Mesenchymal stem cell (in vitro differentiated cells and primary cell): ENCODE measurements at regions not wholly inside any gene's neighbourhood (a gene's known extent, or its start where the extent isn't known, plus 50 kb on each side); places are given as distances from the start of the nearest gene placed in this dataset.

Experiments used
- DNase-seq: peaks from one replicate; pipeline ENCODE4 v3.0.0-alpha.2; 2013
- H2AFZ ChIP-seq: one replicate; pipeline ENCODE4 v1.6.1; 2013; ENCODE audit warnings: low read depth, mild to moderate bottlenecking, control low read depth, inconsistent platforms, low read length, moderate library complexity
- H2AK5ac ChIP-seq: 2 replicates; pipeline ENCODE4 v1.6.1; 2013; ENCODE audit warnings: low read length, moderate library complexity, mild to moderate bottlenecking, inconsistent platforms; ENCODE audit not compliant: severe bottlenecking
- H2BK120ac ChIP-seq: one replicate; pipeline ENCODE4 v1.6.1; 2013; ENCODE audit warnings: low read depth, mild to moderate bottlenecking, inconsistent platforms, low read length, moderate library complexity
- H2BK12ac ChIP-seq, 2 experiments: one replicate each; pipeline ENCODE4 v1.6.1; 2013; ENCODE audit warnings: inconsistent platforms in 2 of 2, low read length in 2 of 2, mild to moderate bottlenecking in 2 of 2, moderate library complexity in 2 of 2, control low read depth in 1 of 2
- H2BK15ac ChIP-seq: one replicate; pipeline ENCODE4 v1.6.1; 2013; ENCODE audit warnings: mild to moderate bottlenecking, low read depth, inconsistent platforms; ENCODE audit not compliant: poor library complexity, severe bottlenecking
- H2BK5ac ChIP-seq: 2 replicates; pipeline ENCODE4 v1.6.1; 2013; ENCODE audit warnings: low read depth, mild to moderate bottlenecking, low read length, control low read depth, inconsistent platforms; ENCODE audit not compliant: poor library complexity, severe bottlenecking
- H3K14ac ChIP-seq, 2 experiments: one replicate each; pipeline ENCODE4 v1.6.1; 2013; ENCODE audit warnings: inconsistent platforms in 2 of 2, low read length in 2 of 2, control low read depth in 1 of 2, mild to moderate bottlenecking in 1 of 2, moderate library complexity in 1 of 2
- H3K18ac ChIP-seq, 2 experiments: one replicate each; pipeline ENCODE4 v1.6.1; 2013; ENCODE audit warnings: inconsistent platforms in 2 of 2, low read length in 2 of 2, control low read depth in 1 of 2, low read depth in 1 of 2, mild to moderate bottlenecking in 1 of 2
- H3K23ac ChIP-seq, 2 experiments: one replicate each; pipeline ENCODE4 v1.6.1; 2013; ENCODE audit warnings: inconsistent platforms in 2 of 2, low read length in 2 of 2, mild to moderate bottlenecking in 2 of 2, moderate library complexity in 2 of 2, control low read depth in 1 of 2
- H3K27ac ChIP-seq: 2 replicates; pipeline ENCODE4 v1.5.1; 2013; ENCODE audit warnings: mild to moderate bottlenecking, moderate library complexity, low read length, control low read depth, inconsistent platforms; ENCODE audit not compliant: poor library complexity, severe bottlenecking
- H3K27me3 ChIP-seq, 2 experiments: 2 replicates each; pipeline versions ENCODE4 v1.6.1 to v1.7.0; 2013; ENCODE audit warnings: low read length in 2 of 2, mild to moderate bottlenecking in 2 of 2, moderate library complexity in 2 of 2, control low read depth in 1 of 2, inconsistent platforms in 1 of 2; ENCODE audit not compliant: control insufficient read depth in 1 of 2, insufficient read depth in 1 of 2
- H3K36me3 ChIP-seq, 2 experiments: 2 replicates each; pipeline versions ENCODE4 v1.6.1 to v1.7.0; 2013; ENCODE audit warnings: low read length in 2 of 2, control low read depth in 1 of 2, inconsistent platforms in 1 of 2, low read depth in 1 of 2, mild to moderate bottlenecking in 1 of 2; ENCODE audit not compliant: insufficient read depth in 2 of 2, control insufficient read depth in 1 of 2
- H3K4ac ChIP-seq, 2 experiments: one replicate each; pipeline ENCODE4 v1.6.1; 2013; ENCODE audit warnings: inconsistent platforms in 2 of 2, low read length in 2 of 2, mild to moderate bottlenecking in 2 of 2, moderate library complexity in 2 of 2, control low read depth in 1 of 2, low read depth in 1 of 2
- H3K4me1 ChIP-seq: 2 replicates; pipeline ENCODE4 v1.6.1; 2013; ENCODE audit warnings: low read depth, low read length, control low read depth; ENCODE audit not compliant: control insufficient read depth, insufficient read depth
- H3K4me2 ChIP-seq: 2 replicates; pipeline ENCODE4 v1.6.1; 2013; ENCODE audit warnings: low read length, mild to moderate bottlenecking, inconsistent platforms; ENCODE audit not compliant: poor library complexity, severe bottlenecking
- H3K4me3 ChIP-seq, 2 experiments: 2 replicates each; pipeline versions ENCODE4 v1.5.1 to v1.7.0; 2013; ENCODE audit warnings: low read length in 2 of 2, mild to moderate bottlenecking in 2 of 2, control low read depth in 1 of 2, low read depth in 1 of 2; ENCODE audit not compliant: insufficient read depth in 1 of 2
- H3K79me1 ChIP-seq: replicated peaks from 2 replicates; pipeline ENCODE4 v1.6.1; 2013; ENCODE audit warnings: mild to moderate bottlenecking, control low read depth, low read length, inconsistent platforms; ENCODE audit not compliant: poor library complexity, severe bottlenecking
- H3K9ac ChIP-seq: 2 replicates; pipeline ENCODE4 v1.7.0; 2013; ENCODE audit warnings: mild to moderate bottlenecking, low read length, moderate library complexity
- H3K9me3 ChIP-seq: 2 replicates; pipeline ENCODE4 v1.7.0; 2013; ENCODE audit warnings: mild to moderate bottlenecking, low read length; ENCODE audit not compliant: control insufficient read depth
- H4K8ac ChIP-seq: one replicate; pipeline ENCODE4 v1.6.1; 2013; ENCODE audit warnings: inconsistent platforms, mild to moderate bottlenecking, low read length, moderate library complexity
- H4K91ac ChIP-seq: one replicate; pipeline ENCODE4 v1.6.1; 2013; ENCODE audit warnings: mild to moderate bottlenecking, low read length, inconsistent platforms
- WGBS: methylation state at CpG from one replicate; pipeline ENCODE4 v1.1.7; 2013; ENCODE audit warnings: mixed read lengths; 5-methylcytosine and 5-hydroxymethylcytosine counted together

DNA sequence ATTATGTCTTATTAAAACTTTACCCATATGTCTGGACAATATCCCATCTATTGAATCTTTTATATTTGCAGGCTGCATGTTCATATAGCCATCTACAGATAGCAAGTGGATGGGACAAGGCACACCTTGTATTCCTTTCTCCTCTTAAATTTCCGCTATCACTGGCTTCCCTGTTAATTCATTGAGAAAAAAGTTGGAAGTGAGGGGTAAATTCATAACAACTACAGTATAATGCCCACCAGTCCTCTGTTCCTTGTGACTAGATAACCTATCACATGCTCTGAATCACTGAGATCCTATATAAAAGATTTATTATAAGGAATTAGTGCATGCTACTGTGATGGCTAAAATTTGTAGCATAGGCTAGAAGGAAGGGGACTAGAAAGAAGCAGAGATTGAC is 1005.8 kb upstream of the ATXN8OS start:
- no peak overlapping the region for H3K23ac ChIP-seq
- no peak overlapping the region for H2BK12ac ChIP-seq
- H4K91ac ChIP-seq = no peak overlapping the region
- no peak overlapping the region for H3K4ac ChIP-seq
- H4K8ac ChIP-seq = no peak overlapping the region
- no peak overlapping the region for H3K14ac ChIP-seq
- WGBS = no CpG with 5 or more reads among the region's 1 CpG
- no peak for DNase-seq
- H3K9ac ChIP-seq = no peak overlapping the region
- no peaks in the 10 kb centered on the region for H3K4me1 ChIP-seq
- no peak overlapping the region for H2BK5ac ChIP-seq
- no peak overlapping the region for H2AFZ ChIP-seq
- no peak overlapping the region for H2BK15ac ChIP-seq
- no peaks in the 10 kb centered on the region for H3K27me3 ChIP-seq
- no peak overlapping the region for H3K18ac ChIP-seq
- H3K4me2 ChIP-seq = no peak overlapping the region
- H3K36me3 ChIP-seq = no peaks in the 10 kb centered on the region
- H3K9me3 ChIP-seq = peaks cover 11% of the 10 kb centered on the region
- no peak overlapping the region for H2AK5ac ChIP-seq
- no peak overlapping the region for H2BK120ac ChIP-seq
- H3K79me1 ChIP-seq = no peaks in the 10 kb centered on the region
- H3K27ac ChIP-seq = no peak overlapping the region
- no peak overlapping the region for H3K4me3 ChIP-seq

DNA sequence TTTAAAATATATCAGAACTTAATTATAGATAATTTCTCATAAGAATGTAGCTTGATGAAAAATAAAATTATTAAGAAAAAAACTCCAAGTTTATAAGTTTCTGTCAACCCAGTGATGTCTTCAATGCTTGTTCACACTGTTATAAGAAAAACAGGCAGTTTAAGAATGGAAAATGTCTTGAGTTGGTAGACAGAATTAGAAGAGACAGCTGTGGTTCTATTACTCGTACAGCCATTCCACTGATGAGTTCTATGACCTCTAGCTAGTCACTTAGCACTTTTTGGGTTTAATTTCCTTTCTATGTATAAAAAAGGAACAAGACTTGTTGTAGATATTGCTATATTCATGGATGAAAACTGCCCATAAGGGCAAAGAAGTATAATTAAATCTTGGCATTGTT is 1013.1 kb upstream of the ATXN8OS start:
- DNase-seq = no peak
- no peak overlapping the region for H3K4me3 ChIP-seq
- H3K79me1 ChIP-seq = no peaks in the 10 kb centered on the region
- H3K9ac ChIP-seq = no peak overlapping the region
- H3K27ac ChIP-seq = no peak overlapping the region
- no CpG with 5 or more reads among the region's 1 CpG for WGBS
- no peak overlapping the region for H3K23ac ChIP-seq
- H2AFZ ChIP-seq = no peak overlapping the region
- H3K4me2 ChIP-seq = no peak overlapping the region
- H3K9me3 ChIP-seq = no peaks in the 10 kb centered on the region
- H2BK12ac ChIP-seq = no peak overlapping the region
- no peaks in the 10 kb centered on the region for H3K27me3 ChIP-seq
- H3K36me3 ChIP-seq = no peaks in the 10 kb centered on the region
- no peak overlapping the region for H2BK15ac ChIP-seq
- H3K18ac ChIP-seq = no peak overlapping the region
- no peak overlapping the region for H4K91ac ChIP-seq
- no peak overlapping the region for H2BK5ac ChIP-seq
- no peak overlapping the region for H4K8ac ChIP-seq
- H2AK5ac ChIP-seq = no peak overlapping the region
- H3K4ac ChIP-seq = no peak overlapping the region
- H2BK120ac ChIP-seq = no peak overlapping the region
- no peaks in the 10 kb centered on the region for H3K4me1 ChIP-seq
- H3K14ac ChIP-seq = no peak overlapping the region

DNA sequence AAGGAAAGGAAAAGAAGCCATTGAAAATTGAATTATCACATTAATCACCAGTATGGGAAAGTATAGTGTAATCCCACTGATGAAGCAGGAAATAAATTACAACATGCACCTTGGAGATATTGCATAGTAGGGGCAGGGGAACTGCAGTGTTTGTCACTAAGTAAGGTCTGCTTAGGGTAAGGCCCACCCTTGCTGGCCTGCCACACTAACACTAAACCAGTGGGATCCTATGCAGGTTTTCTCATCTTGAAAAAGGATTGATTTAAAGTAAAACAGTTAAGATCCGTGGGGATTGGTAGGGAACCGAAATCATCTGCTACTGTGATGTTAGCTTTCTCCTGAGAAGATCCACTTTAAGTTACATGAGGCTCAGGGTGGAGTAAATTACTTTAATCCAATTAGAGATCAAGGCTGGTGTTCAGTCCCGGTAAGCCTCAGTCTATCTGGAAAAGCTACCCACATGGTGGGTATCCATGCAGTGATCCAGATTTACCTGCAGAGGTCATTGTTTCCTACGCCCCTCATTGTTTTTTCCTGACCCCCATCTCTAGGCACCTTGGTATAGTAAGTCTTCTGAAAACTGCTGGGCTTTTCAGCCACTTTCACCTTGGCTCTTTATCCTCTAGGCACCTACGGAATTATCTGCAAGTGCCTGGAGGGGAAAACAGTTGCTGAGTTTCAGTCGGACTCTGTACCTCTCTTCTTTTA is 1014.9 kb upstream of the ATXN8OS start:
- Histone ChIP-seq H3K36me3 (no peaks in the 10 kb centered on the region), H2BK5ac (no peak overlapping the region), H2BK15ac (no peak overlapping the region), H2AFZ (no peak overlapping the region), H3K79me1 (no peaks in the 10 kb centered on the region), H3K23ac (no peak overlapping the region), H3K9ac (no peak overlapping the region), H3K4me3 (no peak overlapping the region), H2BK120ac (no peak overlapping the region), H3K4me1 (no peaks in the 10 kb centered on the region), H4K8ac (no peak overlapping the region), H2BK12ac (no peak overlapping the region), H3K14ac (no peak overlapping the region), H3K27me3 (no peaks in the 10 kb centered on the region), H3K4me2 (no peak overlapping the region), H2AK5ac (no peak overlapping the region), H3K9me3 (no peaks in the 10 kb centered on the region), H4K91ac (no peak overlapping the region), H3K27ac (no peak overlapping the region), H3K4ac (no peak overlapping the region), H3K18ac (no peak overlapping the region)
- no peak for DNase-seq
- WGBS = 46% methylated on average over 6 of the region's 6 CpGs

DNA sequence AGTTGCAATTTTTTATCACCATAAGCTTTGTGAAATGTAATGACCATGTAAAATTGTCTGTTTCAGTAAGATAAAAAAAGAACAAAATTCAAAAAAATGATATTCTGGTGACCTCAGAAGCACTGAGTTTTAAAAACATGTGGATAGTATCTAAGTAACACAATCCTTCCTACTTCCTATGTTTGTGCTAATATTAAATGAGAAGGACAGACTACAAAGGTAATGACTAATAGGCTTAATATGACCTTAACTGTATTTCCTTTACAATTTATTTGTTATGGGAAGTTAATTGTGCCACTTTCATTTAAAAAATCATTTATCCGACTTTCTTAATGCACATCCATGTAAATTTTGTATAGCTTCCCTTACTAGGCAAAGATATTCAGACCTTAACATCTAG is 1030.4 kb upstream of the ATXN8OS start:
- Histone ChIP-seq H3K23ac (no peak overlapping the region), H3K9ac (no peak overlapping the region), H2BK5ac (no peak overlapping the region), H2BK120ac (no peak overlapping the region), H2BK15ac (no peak overlapping the region), H2AFZ (no peak overlapping the region), H3K9me3 (peaks cover 8% of the 10 kb centered on the region), H3K36me3 (no peaks in the 10 kb centered on the region), H3K27me3 (no peaks in the 10 kb centered on the region), H2AK5ac (no peak overlapping the region), H3K4me3 (no peak overlapping the region), H3K79me1 (no peaks in the 10 kb centered on the region), H3K14ac (no peak overlapping the region), H3K4me1 (no peaks in the 10 kb centered on the region), H3K18ac (no peak overlapping the region), H4K91ac (no peak overlapping the region), H3K4ac (no peak overlapping the region), H2BK12ac (no peak overlapping the region), H3K27ac (no peak overlapping the region), H3K4me2 (no peak overlapping the region), H4K8ac (no peak overlapping the region)
- no peak for DNase-seq
- WGBS = no CpG with 5 or more reads among the region's 1 CpG
